ENCODE measurements at regions not wholly inside any gene's neighbourhood (a gene's known extent, or its start where the extent isn't known, plus 50 kb on each side); places are given as distances from the start of the nearest gene placed in this dataset.

- no peak for TF ChIP-seq ZNF791 (tag by site-specific recombination; IDR thresholded peaks at IDR 0.05)
- no peak for TF ChIP-seq HOXA7 (CRISPR knock-in tag; IDR thresholded peaks at IDR 0.05; ENCODE audit: borderline replicate concordance)
- no peak for TF ChIP-seq PRDM2 (tag by site-specific recombination; IDR thresholded peaks at IDR 0.05; ENCODE audit: borderline replicate concordance)
- no peak for TF ChIP-seq ZSCAN16 (tag by site-specific recombination; IDR thresholded peaks at IDR 0.05)
- no peak for TF ChIP-seq ZNF555 (tag by site-specific recombination; conservative IDR thresholded peaks at IDR 0.05)
- no peak for TF ChIP-seq ZNF48 (tag by site-specific recombination; IDR thresholded peaks at IDR 0.05)
- no peak for TF ChIP-seq ZNF398 (tag by site-specific recombination; IDR thresholded peaks at IDR 0.05)
- TF ChIP-seq ZNF837 (tag by site-specific recombination; IDR thresholded peaks at IDR 0.05), result no peak
- peak; percentile 46; the same call in 1 of the 2 replicates for TF ChIP-seq ZNF18 (tag by site-specific recombination; IDR thresholded peaks at IDR 0.05)
- no peak for TF ChIP-seq ZNF140 (tag by site-specific recombination; IDR thresholded peaks at IDR 0.05)
- peak; percentile 61; the same call in 1 of the 2 replicates for TF ChIP-seq SCRT1 (tag by site-specific recombination; IDR thresholded peaks at IDR 0.05; ENCODE audit: borderline replicate concordance)
- peak; percentile 94 for TF ChIP-seq ZNF596 (tag by site-specific recombination; IDR thresholded peaks at IDR 0.05)
- TF ChIP-seq ZBTB6 (tag by site-specific recombination; IDR thresholded peaks at IDR 0.05), result no peak
- no peak for TF ChIP-seq ZNF274 (IDR thresholded peaks at IDR 0.05; ENCODE audit: low read length)
- no peak for TF ChIP-seq ZNF274 (tag by site-specific recombination; IDR thresholded peaks at IDR 0.05; ENCODE audit: borderline replicate concordance)
- TF ChIP-seq ZNF146 (tag by site-specific recombination; IDR thresholded peaks at IDR 0.05), result no peak
- no peak for TF ChIP-seq ZNF785 (tag by site-specific recombination; IDR thresholded peaks at IDR 0.05)
- TF ChIP-seq ZNF366 (tag by site-specific recombination; conservative IDR thresholded peaks at IDR 0.05), result peak; percentile 50; the same call in 1 of the 2 replicates
- no peak for TF ChIP-seq ZNF529 (tag by site-specific recombination; IDR thresholded peaks at IDR 0.05; ENCODE audit: insufficient replicate concordance)
- no peak for TF ChIP-seq ZNF776 (tag by site-specific recombination; IDR thresholded peaks at IDR 0.05; ENCODE audit: borderline replicate concordance)
- TF ChIP-seq ZFP41 (tag by site-specific recombination; IDR thresholded peaks at IDR 0.05; ENCODE audit: borderline replicate concordance), result no peak
Measured at GRCh38 chr10:114761205-114762193, 60.1 kb upstream of the FHIP2A start (continued).
